ENCODE measurements at regions not wholly inside any gene's neighbourhood (a gene's known extent, or its start where the extent isn't known, plus 50 kb on each side); places are given as distances from the start of the nearest gene placed in this dataset.

DNA sequence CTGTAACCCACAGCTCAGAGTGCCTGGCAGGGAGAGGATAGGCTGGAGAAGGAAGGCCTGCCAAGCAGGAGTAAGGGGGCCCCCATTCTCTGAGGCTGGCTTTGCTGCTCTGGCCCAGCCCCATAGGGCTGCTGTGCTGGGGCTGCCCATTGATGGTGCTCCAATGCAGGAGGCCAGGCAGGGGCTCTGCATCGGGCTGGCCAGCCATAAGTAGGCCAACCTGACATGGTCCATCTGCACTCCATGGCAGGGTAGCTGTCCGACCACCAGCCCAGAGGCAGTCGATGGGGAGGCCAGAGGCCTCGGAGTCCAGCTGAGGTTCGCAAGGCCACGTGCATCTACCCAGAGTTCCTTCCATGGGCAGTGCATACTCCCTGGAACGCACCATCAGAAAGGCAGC is 75.0 kb upstream of the PITX1 start:
- H3K27me3 ChIP-seq (ENCODE audit: control insufficient read depth in 1 of 2, insufficient read depth in 2 of 2, low read length in 2 of 2), result peaks cover 0 to 2% of the 10 kb centered on the region in 2 donors
- H3K27ac ChIP-seq (ENCODE audit: low read length), result no peak overlapping the region
- H3K4me1 ChIP-seq (ENCODE audit: control insufficient read depth, insufficient read depth, low read length), result peaks cover 2% of the 10 kb centered on the region
- no peaks in the 10 kb centered on the region for H3K36me3 ChIP-seq (ENCODE audit: control insufficient read depth in 2 of 2, insufficient read depth in 2 of 2, low read length in 2 of 2)
- no peaks in the 10 kb centered on the region for H3K9me3 ChIP-seq (ENCODE audit: control insufficient read depth in 2 of 2, low read length in 2 of 2)
- H3K4me3 ChIP-seq (ENCODE audit: low read length in 2 of 2), result no peak overlapping the region
- no peak overlapping the region for H3K9ac ChIP-seq (ENCODE audit: low read length in 2 of 2)

DNA sequence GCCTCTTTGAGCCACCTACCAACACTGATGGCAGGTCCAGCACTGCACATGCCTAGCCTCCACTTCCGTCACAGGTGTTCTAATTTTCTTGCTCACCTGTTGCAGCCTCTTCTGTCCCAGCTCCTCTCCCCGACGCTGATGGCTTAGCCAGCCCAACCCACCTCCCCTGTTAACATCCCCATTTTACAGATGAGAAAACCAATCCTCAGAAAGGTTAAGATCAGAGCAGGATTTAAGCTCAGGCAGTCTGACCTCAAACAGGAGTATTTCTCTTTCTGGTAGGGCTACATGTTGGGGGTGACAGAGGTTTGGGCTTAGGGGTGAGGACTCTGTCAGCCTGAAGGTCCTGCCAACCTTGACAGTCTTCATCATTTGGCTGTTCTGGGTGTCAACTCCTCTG is 74.5 kb upstream of the PITX1 start:
- Histone ChIP-seq H3K9me3 (ENCODE audit: control insufficient read depth in 2 of 2, low read length in 2 of 2) (no peaks in the 10 kb centered on the region), H3K27ac (ENCODE audit: low read length) (no peak overlapping the region), H3K4me1 (ENCODE audit: control insufficient read depth, insufficient read depth, low read length) (peaks cover 2% of the 10 kb centered on the region), H3K9ac (ENCODE audit: low read length in 2 of 2) (no peak overlapping the region), H3K4me3 (ENCODE audit: low read length in 2 of 2) (no peak overlapping the region), H3K36me3 (ENCODE audit: control insufficient read depth in 2 of 2, insufficient read depth in 2 of 2, low read length in 2 of 2) (no peaks in the 10 kb centered on the region), H3K27me3 (ENCODE audit: control insufficient read depth in 1 of 2, insufficient read depth in 2 of 2, low read length in 2 of 2) (peaks cover 0 to 2% of the 10 kb centered on the region in 2 donors)

DNA sequence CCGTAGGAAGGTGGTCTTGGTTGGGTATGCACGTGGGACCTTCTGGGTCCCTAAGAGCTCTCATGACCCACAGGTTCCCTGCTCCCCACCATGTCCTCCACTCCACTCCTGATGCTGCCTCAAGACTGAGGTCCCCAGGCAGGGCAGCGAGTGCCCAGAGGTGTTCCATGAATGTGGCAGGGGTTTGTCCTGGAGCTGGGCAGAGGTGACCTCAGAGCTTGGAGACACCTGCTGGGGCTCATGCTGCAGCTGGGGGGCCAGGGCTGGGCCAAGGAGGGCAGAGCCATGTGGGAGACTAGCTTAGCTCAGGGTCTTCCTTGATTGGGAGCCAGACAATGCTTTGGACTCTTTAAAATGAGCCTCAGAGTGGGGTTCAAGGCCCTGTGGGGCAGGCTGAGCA is 74.0 kb upstream of the PITX1 start:
- H3K27me3 ChIP-seq (ENCODE audit: control insufficient read depth in 1 of 2, insufficient read depth in 2 of 2, low read length in 2 of 2), result peaks cover 0 to 2% of the 10 kb centered on the region in 2 donors
- no peaks in the 10 kb centered on the region for H3K9me3 ChIP-seq (ENCODE audit: control insufficient read depth in 2 of 2, low read length in 2 of 2)
- H3K9ac ChIP-seq (ENCODE audit: low read length in 2 of 2), result no peak overlapping the region
- H3K4me1 ChIP-seq (ENCODE audit: control insufficient read depth, insufficient read depth, low read length), result peaks cover 2% of the 10 kb centered on the region
- no peak overlapping the region for H3K4me3 ChIP-seq (ENCODE audit: low read length in 2 of 2)
- no peaks in the 10 kb centered on the region for H3K36me3 ChIP-seq (ENCODE audit: control insufficient read depth in 2 of 2, insufficient read depth in 2 of 2, low read length in 2 of 2)
- H3K27ac ChIP-seq (ENCODE audit: low read length), result no peak overlapping the region

DNA sequence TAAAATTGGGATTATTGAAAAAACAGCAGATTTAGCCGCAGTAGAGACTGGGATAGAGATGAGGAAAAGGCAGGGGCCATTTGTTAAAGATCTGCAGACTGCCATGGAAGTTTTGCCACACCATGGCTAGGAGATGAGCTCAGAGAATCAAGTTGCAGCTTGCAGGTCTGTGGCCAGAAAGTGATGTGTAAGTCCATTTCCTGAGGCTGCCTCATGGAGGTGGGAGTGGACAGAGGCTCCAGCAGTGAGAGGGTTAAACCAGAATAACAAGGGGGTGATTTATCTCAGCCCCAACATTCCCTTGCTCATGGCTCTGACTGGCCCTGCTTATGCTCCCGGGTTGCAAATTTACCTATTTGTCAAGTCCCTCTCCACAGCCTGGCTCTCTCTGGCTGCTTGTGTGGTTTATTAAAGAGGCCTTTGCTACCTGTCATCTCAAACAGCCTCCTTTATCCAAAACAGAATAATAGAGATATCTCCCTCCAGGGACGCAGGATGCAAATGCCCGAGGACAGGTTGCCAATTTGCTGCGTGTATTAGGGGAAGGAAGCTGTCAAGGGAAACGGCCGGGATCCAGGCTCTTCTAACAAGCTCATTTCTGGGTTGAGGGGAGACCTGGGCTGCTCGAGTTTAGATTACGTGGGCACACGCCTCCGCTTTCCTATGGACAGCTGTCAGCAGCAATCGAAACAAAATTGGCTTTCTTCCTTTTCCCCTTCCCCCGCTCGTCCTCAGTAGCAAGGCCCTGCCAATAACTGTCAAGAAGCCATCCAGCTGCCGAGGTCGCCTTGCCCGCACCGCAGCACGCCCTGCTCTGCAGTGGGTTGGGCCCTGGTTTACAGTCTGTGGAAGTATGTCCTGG is 72.8 kb upstream of the PITX1 start:
- peaks cover 1% of the 10 kb centered on the region for H3K4me1 ChIP-seq (ENCODE audit: control insufficient read depth, insufficient read depth, low read length)
- no peaks in the 10 kb centered on the region for H3K36me3 ChIP-seq (ENCODE audit: control insufficient read depth in 2 of 2, insufficient read depth in 2 of 2, low read length in 2 of 2)
- no peak overlapping the region for H3K9ac ChIP-seq (ENCODE audit: low read length in 2 of 2)
- peaks cover 0 to 2% of the 10 kb centered on the region in 2 donors for H3K27me3 ChIP-seq (ENCODE audit: control insufficient read depth in 1 of 2, insufficient read depth in 2 of 2, low read length in 2 of 2)
- no peaks in the 10 kb centered on the region for H3K9me3 ChIP-seq (ENCODE audit: control insufficient read depth in 2 of 2, low read length in 2 of 2)
- H3K4me3 ChIP-seq (ENCODE audit: low read length in 2 of 2), result no peak overlapping the region
- H3K27ac ChIP-seq (ENCODE audit: low read length), result no peak overlapping the region

DNA sequence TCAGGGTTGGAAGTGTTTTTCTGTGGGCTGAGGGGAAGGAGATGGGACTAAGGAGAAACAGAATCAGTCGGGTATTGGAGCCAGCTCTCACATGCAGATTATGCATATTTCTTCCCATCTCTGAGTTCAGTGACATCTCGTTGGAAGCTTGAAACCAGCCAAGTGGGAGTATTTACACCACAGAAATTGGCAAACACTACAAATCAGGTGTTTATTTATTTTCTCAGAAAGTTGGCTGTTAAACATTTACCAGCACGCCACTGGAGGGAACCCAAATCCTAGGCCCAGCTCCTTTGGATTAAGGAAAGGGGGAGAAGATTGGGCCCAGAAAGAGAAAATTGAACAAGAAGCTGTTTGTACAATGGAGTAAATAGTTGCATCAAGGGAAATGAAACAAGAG is 72.1 kb upstream of the PITX1 start:
- no peaks in the 10 kb centered on the region for H3K36me3 ChIP-seq (ENCODE audit: control insufficient read depth in 2 of 2, insufficient read depth in 2 of 2, low read length in 2 of 2)
- peaks cover 0 to 2% of the 10 kb centered on the region in 2 donors for H3K27me3 ChIP-seq (ENCODE audit: control insufficient read depth in 1 of 2, insufficient read depth in 2 of 2, low read length in 2 of 2)
- no peak overlapping the region for H3K9ac ChIP-seq (ENCODE audit: low read length in 2 of 2)
- H3K9me3 ChIP-seq (ENCODE audit: control insufficient read depth in 2 of 2, low read length in 2 of 2), result no peaks in the 10 kb centered on the region
- no peak overlapping the region for H3K27ac ChIP-seq (ENCODE audit: low read length)
- no peaks in the 10 kb centered on the region for H3K4me1 ChIP-seq (ENCODE audit: control insufficient read depth, insufficient read depth, low read length)
- H3K4me3 ChIP-seq (ENCODE audit: low read length in 2 of 2), result no peak overlapping the region

DNA sequence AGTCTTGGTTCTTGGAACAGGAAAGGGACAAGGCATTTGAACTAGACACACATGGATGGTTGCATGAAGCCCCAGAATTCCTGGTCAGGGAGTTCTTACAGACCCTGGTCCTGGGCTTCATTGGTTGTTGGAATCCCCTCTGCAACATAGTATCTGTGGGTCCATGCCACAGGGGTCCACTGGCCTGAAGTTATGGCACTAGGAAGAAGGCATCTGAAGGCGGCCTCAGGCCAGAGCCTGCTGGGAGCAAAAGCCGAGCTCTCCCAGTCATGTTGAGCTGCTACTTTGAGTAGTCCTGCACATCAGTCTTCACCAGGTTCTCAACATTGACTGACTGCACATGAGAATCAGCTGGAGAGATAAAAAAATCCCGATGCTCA is 71.1 kb upstream of the PITX1 start:
- H3K27ac ChIP-seq (ENCODE audit: low read length), result no peak overlapping the region
- peaks cover 0 to 2% of the 10 kb centered on the region in 2 donors for H3K27me3 ChIP-seq (ENCODE audit: control insufficient read depth in 1 of 2, insufficient read depth in 2 of 2, low read length in 2 of 2)
- no peak overlapping the region for H3K9ac ChIP-seq (ENCODE audit: low read length in 2 of 2)

DNA sequence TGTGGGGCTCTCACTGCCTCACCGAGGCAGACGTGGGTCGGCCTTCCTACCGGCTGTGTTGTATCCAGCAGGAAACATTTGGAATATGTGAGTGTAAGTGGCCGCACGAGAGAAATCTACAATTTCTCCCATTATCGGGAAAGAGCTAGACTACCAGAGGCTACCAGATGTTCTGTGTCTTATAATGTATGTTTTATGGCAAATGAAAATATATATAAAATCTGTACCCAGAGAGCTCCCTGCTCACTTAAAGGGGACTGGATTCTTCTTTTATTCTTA is 69.5 kb upstream of the PITX1 start:
- peaks cover 0 to 2% of the 10 kb centered on the region in 2 donors for H3K27me3 ChIP-seq (ENCODE audit: control insufficient read depth in 1 of 2, insufficient read depth in 2 of 2, low read length in 2 of 2)
- H3K4me3 ChIP-seq (ENCODE audit: low read length in 2 of 2), result no peak overlapping the region
- H3K9ac ChIP-seq (ENCODE audit: low read length in 2 of 2), result no peak overlapping the region
- H3K27ac ChIP-seq (ENCODE audit: low read length), result no peak overlapping the region
- H3K4me1 ChIP-seq (ENCODE audit: control insufficient read depth, insufficient read depth, low read length), result no peaks in the 10 kb centered on the region
- H3K36me3 ChIP-seq (ENCODE audit: control insufficient read depth in 2 of 2, insufficient read depth in 2 of 2, low read length in 2 of 2), result no peaks in the 10 kb centered on the region
- no peaks in the 10 kb centered on the region for H3K9me3 ChIP-seq (ENCODE audit: control insufficient read depth in 2 of 2, low read length in 2 of 2)

More for the DNA sequence above, 71.1 kb upstream of the PITX1 start:
- Histone ChIP-seq H3K36me3 (ENCODE audit: control insufficient read depth in 2 of 2, insufficient read depth in 2 of 2, low read length in 2 of 2) (no peaks in the 10 kb centered on the region), H3K9me3 (ENCODE audit: control insufficient read depth in 2 of 2, low read length in 2 of 2) (no peaks in the 10 kb centered on the region), H3K4me1 (ENCODE audit: control insufficient read depth, insufficient read depth, low read length) (no peaks in the 10 kb centered on the region), H3K4me3 (ENCODE audit: low read length in 2 of 2) (no peak overlapping the region)

DNA sequence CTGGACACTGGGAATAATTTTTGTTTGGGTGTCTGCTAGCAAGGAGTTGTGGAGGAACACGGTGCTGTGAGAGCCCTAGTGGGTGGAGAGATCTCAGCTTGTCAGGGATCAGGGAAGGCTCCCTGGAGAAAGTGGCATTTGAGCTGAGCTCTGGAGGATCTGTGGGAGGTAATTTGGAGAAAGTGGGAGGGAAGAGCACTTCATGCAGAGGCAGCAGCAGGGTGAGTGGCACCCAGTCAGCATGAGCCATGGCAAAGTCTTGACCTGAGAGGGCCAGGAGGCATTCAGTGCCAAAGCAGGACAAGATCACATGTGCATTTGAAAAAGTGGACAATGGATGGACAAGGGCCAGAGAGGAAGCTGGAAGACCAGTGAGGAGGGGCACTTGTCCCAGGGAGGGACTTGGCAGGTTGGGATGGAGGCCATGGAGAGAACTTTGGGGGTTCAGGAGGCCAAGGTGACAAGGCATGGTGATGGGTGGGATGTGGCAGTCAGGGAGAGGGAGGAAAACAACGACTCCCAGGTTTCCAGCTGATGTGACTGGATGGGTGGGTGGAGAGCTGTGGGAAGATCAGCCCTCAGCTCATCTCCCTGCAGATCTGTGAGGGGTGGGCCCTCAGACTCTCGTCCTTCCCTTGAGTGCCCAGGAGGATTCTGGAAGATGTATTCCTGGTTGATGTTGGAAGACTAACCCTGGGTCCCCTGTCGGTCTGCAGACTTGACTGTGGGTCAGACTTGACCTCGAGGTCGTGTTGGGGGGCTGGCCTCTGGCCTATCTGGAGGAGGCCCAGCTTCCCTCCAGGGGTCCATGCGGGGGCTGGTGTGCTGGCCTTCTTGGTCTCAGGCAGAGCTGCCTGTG is 68.9 kb upstream of the PITX1 start:
- no peaks in the 10 kb centered on the region for H3K9me3 ChIP-seq (ENCODE audit: control insufficient read depth in 2 of 2, low read length in 2 of 2)
- H3K4me3 ChIP-seq (ENCODE audit: low read length in 2 of 2), result no peak overlapping the region
- H3K27ac ChIP-seq (ENCODE audit: low read length), result no peak overlapping the region
- H3K36me3 ChIP-seq (ENCODE audit: control insufficient read depth in 2 of 2, insufficient read depth in 2 of 2, low read length in 2 of 2), result no peaks in the 10 kb centered on the region
- peaks cover 0 to 2% of the 10 kb centered on the region in 2 donors for H3K27me3 ChIP-seq (ENCODE audit: control insufficient read depth in 1 of 2, insufficient read depth in 2 of 2, low read length in 2 of 2)
- H3K9ac ChIP-seq (ENCODE audit: low read length in 2 of 2), result no peak overlapping the region
- no peaks in the 10 kb centered on the region for H3K4me1 ChIP-seq (ENCODE audit: control insufficient read depth, insufficient read depth, low read length)

DNA sequence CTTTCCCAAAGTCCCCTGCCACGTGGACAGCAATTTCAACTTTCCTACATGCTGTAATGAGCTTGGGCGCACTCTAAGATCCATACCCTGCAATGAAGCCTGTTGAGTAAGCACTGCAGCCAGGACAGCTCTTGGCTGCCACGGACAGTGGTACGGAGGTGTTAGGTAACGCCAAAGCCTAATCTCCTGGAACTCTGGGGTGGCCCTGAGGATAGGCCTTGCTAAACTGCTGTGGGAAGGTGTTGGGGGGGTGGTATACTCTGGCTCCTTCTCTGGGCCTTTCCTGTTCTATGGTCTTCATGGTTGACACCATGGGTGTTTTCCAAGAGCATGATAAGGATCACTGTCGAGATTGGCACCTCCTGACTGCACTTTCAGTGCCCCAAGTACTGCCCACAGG is 66.4 kb upstream of the PITX1 start:
- Histone ChIP-seq H3K36me3 (ENCODE audit: control insufficient read depth in 2 of 2, insufficient read depth in 2 of 2, low read length in 2 of 2) (no peaks in the 10 kb centered on the region), H3K4me1 (ENCODE audit: control insufficient read depth, insufficient read depth, low read length) (no peaks in the 10 kb centered on the region), H3K4me3 (ENCODE audit: low read length in 2 of 2) (no peak overlapping the region), H3K27me3 (ENCODE audit: control insufficient read depth in 1 of 2, insufficient read depth in 2 of 2, low read length in 2 of 2) (no peaks in the 10 kb centered on the region), H3K9me3 (ENCODE audit: control insufficient read depth in 2 of 2, low read length in 2 of 2) (no peaks in the 10 kb centered on the region), H3K9ac (ENCODE audit: low read length in 2 of 2) (no peak overlapping the region), H3K27ac (ENCODE audit: low read length) (no peak overlapping the region)

DNA sequence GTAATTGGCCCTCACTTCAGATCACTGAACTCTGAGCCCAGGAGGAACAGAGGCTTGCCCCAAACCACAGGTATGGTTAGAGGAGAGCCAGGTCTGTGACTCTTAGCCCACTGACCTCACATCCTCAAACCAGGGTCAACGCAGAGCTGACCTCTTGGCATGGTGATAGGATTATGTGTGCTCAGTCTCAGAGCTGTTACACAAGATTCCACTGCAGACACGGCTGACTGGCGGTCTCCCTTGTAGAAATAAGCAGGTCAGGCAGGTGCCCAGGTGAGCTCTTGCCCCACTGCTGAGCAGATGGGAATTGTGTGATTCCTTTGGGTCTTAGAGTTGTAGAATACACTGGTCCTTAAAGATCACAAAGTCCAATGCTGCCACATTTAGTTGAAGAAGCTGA is 66.0 kb upstream of the PITX1 start:
- Histone ChIP-seq H3K4me3 (ENCODE audit: low read length in 2 of 2) (no peak overlapping the region), H3K36me3 (ENCODE audit: control insufficient read depth in 2 of 2, insufficient read depth in 2 of 2, low read length in 2 of 2) (no peaks in the 10 kb centered on the region), H3K27me3 (ENCODE audit: control insufficient read depth in 1 of 2, insufficient read depth in 2 of 2, low read length in 2 of 2) (no peaks in the 10 kb centered on the region), H3K9ac (ENCODE audit: low read length in 2 of 2) (no peak overlapping the region), H3K27ac (ENCODE audit: low read length) (no peak overlapping the region), H3K4me1 (ENCODE audit: control insufficient read depth, insufficient read depth, low read length) (no peaks in the 10 kb centered on the region), H3K9me3 (ENCODE audit: control insufficient read depth in 2 of 2, low read length in 2 of 2) (no peaks in the 10 kb centered on the region)

DNA sequence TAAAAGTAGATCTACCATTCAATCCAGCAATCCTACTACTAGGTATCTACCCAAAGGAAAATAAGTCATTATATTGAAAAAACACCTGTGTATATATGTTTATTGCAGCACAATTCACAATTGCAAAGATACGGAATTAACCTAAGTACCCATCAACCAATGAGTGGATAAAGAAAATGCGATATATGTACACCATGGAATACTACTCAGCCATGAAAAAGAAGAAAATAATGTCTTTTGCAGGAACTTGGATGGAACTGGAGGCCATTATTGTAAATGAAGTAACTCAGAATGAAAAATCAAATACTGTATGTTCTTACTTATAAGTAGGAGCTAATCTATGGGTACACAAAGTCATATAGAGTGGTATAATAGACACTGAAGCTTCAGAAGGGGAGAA is 63.4 kb upstream of the PITX1 start:
- Histone ChIP-seq H3K36me3 (ENCODE audit: control insufficient read depth in 2 of 2, insufficient read depth in 2 of 2, low read length in 2 of 2) (no peaks in the 10 kb centered on the region), H3K9me3 (ENCODE audit: control insufficient read depth in 2 of 2, low read length in 2 of 2) (no peaks in the 10 kb centered on the region), H3K27ac (ENCODE audit: low read length) (no peak overlapping the region), H3K27me3 (ENCODE audit: control insufficient read depth in 1 of 2, insufficient read depth in 2 of 2, low read length in 2 of 2) (no peaks in the 10 kb centered on the region), H3K4me1 (ENCODE audit: control insufficient read depth, insufficient read depth, low read length) (no peaks in the 10 kb centered on the region), H3K4me3 (ENCODE audit: low read length in 2 of 2) (no peak overlapping the region), H3K9ac (ENCODE audit: low read length in 2 of 2) (no peak overlapping the region)
